ENCODE measurements at regions not wholly inside any gene's neighbourhood (a gene's known extent, or its start where the extent isn't known, plus 50 kb on each side); places are given as distances from the start of the nearest gene placed in this dataset.

DNA sequence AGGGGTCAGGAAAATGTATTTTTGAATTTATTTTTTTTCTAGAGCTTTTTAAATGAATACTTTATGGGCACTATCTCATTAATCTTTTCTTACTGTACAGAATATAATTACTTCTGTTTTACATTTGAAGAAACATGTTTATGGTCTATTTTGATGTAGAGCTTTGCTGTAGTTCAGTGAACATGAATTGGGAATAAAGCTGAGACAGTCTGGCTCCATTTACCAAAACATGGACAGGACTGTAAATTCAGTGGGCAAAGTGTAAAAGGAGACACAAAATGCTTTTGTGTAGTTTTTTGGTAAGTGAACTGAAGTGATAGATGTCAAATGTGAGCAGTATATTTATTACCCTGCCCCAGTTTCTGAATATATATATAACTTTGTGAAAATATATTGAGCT is 1298.8 kb upstream of the NXPH2 start:
- TF ChIP-seq, protein P1, sequence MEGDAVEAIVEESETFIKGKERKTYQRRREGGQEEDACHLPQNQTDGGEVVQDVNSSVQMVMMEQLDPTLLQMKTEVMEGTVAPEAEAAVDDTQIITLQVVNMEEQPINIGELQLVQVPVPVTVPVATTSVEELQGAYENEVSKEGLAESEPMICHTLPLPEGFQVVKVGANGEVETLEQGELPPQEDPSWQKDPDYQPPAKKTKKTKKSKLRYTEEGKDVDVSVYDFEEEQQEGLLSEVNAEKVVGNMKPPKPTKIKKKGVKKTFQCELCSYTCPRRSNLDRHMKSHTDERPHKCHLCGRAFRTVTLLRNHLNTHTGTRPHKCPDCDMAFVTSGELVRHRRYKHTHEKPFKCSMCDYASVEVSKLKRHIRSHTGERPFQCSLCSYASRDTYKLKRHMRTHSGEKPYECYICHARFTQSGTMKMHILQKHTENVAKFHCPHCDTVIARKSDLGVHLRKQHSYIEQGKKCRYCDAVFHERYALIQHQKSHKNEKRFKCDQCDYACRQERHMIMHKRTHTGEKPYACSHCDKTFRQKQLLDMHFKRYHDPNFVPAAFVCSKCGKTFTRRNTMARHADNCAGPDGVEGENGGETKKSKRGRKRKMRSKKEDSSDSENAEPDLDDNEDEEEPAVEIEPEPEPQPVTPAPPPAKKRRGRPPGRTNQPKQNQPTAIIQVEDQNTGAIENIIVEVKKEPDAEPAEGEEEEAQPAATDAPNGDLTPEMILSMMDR (IDR thresholded peaks at IDR 0.05; ENCODE audit: low read depth, low read length) = no peak
- TF ChIP-seq POLR2A (IDR thresholded peaks at IDR 0.05; ENCODE audit: extremely low read depth, insufficient read length) (no peak), MYC (IDR thresholded peaks at IDR 0.05; ENCODE audit: low read depth, low read length) (no peak)
- TF ChIP-seq, protein P2, sequence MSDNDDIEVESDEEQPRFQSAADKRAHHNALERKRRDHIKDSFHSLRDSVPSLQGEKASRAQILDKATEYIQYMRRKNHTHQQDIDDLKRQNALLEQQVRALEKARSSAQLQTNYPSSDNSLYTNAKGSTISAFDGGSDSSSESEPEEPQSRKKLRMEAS (IDR thresholded peaks at IDR 0.05; ENCODE audit: low read depth, low read length) = no peak

All from NB4 (cell line).